Gastrocnemius medialis (tissue), 4 donors: ENCODE measurements at regions not wholly inside any gene's neighbourhood (a gene's known extent, or its start where the extent isn't known, plus 50 kb on each side); places are given as distances from the start of the nearest gene placed in this dataset.

Source experiments
- POLR2A ChIP-seq, 2 donors: fragments of 450-650 bp; IDR thresholded peaks; one replicate each; pipeline ENCODE4 v1.6.1; 2017; ENCODE audit warnings: antibody characterized with exemption in 2 of 2, mild to moderate bottlenecking in 2 of 2, moderate library complexity in 2 of 2
- TF ChIP-seq, protein P1 (sequence below), 5 experiments: fragments of 450-650 bp in 3 of 5; fragments of 200-600 bp in 2 of 5; sonication (generic) in 2 of 5; IDR thresholded peaks in 4 of 5; conservative IDR thresholded peaks in 1 of 5; 1 replicate in 4 of 5; 2 replicates in 1 of 5; pipeline ENCODE4 v1.5.1; 2016 to 2019; ENCODE audit warnings: antibody characterized with exemption in 5 of 5, mild to moderate bottlenecking in 3 of 5, moderate library complexity in 3 of 5

GRCh38 chr9:90016272-90016671 is 411.5 kb downstream of the GADD45G start:
- TF ChIP-seq, protein P1, sequence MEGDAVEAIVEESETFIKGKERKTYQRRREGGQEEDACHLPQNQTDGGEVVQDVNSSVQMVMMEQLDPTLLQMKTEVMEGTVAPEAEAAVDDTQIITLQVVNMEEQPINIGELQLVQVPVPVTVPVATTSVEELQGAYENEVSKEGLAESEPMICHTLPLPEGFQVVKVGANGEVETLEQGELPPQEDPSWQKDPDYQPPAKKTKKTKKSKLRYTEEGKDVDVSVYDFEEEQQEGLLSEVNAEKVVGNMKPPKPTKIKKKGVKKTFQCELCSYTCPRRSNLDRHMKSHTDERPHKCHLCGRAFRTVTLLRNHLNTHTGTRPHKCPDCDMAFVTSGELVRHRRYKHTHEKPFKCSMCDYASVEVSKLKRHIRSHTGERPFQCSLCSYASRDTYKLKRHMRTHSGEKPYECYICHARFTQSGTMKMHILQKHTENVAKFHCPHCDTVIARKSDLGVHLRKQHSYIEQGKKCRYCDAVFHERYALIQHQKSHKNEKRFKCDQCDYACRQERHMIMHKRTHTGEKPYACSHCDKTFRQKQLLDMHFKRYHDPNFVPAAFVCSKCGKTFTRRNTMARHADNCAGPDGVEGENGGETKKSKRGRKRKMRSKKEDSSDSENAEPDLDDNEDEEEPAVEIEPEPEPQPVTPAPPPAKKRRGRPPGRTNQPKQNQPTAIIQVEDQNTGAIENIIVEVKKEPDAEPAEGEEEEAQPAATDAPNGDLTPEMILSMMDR (IDR thresholded peaks at IDR 0.05 in 4 of 5, conservative IDR thresholded peaks at IDR 0.05 in 1 of 5): no peak
- TF ChIP-seq POLR2A (IDR thresholded peaks at IDR 0.05): no peak
